H1 (cell line): ENCODE measurements at regions not wholly inside any gene's neighbourhood (a gene's known extent, or its start where the extent isn't known, plus 50 kb on each side); places are given as distances from the start of the nearest gene placed in this dataset.
A peak's percentile ranks its signal among the peaks of the same experiment; 100 is the strongest.

Source experiments
- CTCF ChIA-PET: fragments of 300-600 bp; sonication (Branson Sonifier 250); formaldehyde crosslinking; loops from one replicate; lab custom pipeline; 2021; ENCODE audit not compliant: partially characterized antibody; lab: Charles Lee
- POLR2A ChIA-PET: fragments of 300-600 bp; sonication (Branson Sonifier 250); formaldehyde crosslinking; loops from one replicate; lab custom pipeline; 2021; ENCODE audit warnings: inconsistent platforms; ENCODE audit not compliant: partially characterized antibody; lab: Charles Lee
- DNase-seq, 2 experiments: peaks; one replicate each; pipeline versions ENCODE4 v3.0.0 to v3.0.0-alpha.2; 2010 to 2022; ENCODE audit warnings: low spot score in 2 of 2, low read depth in 1 of 2, mixed read lengths in 1 of 2
- FAIRE-seq: peaks from 2 replicates; lab custom pipeline; 2011; peaks lifted over from hg19 to GRCh38; lab: Jason Lieb, UNC
- H2AFZ ChIP-seq: 2 replicates; pipeline ENCODE4 v1.8.1; 2012; ENCODE audit warnings: low read length, inconsistent platforms
- H2AK5ac ChIP-seq: 2 replicates; pipeline ENCODE4 v1.6.1; 2013; ENCODE audit warnings: low read depth, low read length
- H2BK120ac ChIP-seq: replicated peaks from 2 replicates; pipeline ENCODE3; 2013; ENCODE audit warnings: low read depth, low read length, inconsistent platforms
- H2BK12ac ChIP-seq: 2 replicates; pipeline ENCODE4 v1.6.1; 2013; ENCODE audit warnings: low read depth, low read length
- H2BK15ac ChIP-seq: 2 replicates; pipeline ENCODE4 v1.6.1; 2013; ENCODE audit warnings: low read length
- H2BK20ac ChIP-seq: 2 replicates; pipeline ENCODE4 v1.6.1; 2013; ENCODE audit warnings: low read length
- H2BK5ac ChIP-seq: 2 replicates; pipeline ENCODE4 v1.6.1; 2013; ENCODE audit warnings: low read depth, low read length
- H3K14ac ChIP-seq: 2 replicates; pipeline ENCODE4 v1.6.1; 2013; ENCODE audit warnings: inconsistent platforms; ENCODE audit not compliant: insufficient read length
- H3K18ac ChIP-seq: 2 replicates; pipeline ENCODE4 v1.6.1; 2013; ENCODE audit warnings: low read length; ENCODE audit errors: extremely low read depth
- H3K23ac ChIP-seq: 2 replicates; pipeline ENCODE4 v1.6.1; 2013; ENCODE audit warnings: inconsistent platforms; ENCODE audit not compliant: insufficient read length
- H3K23me2 ChIP-seq: 2 replicates; pipeline ENCODE4 v1.6.1; 2013; ENCODE audit warnings: low read depth, low read length
- H3K27ac ChIP-seq: 2 replicates; pipeline ENCODE4 v1.6.1; 2011; ENCODE audit warnings: low read depth, low read length, inconsistent platforms
- H3K27me3 ChIP-seq, 4 experiments: replicated peaks in 1 of 4; 1 replicate in 1 of 4; 2 replicates in 3 of 4; pipeline versions ENCODE4 v1.6.1 to v1.8.1; 2011 to 2013; ENCODE audit warnings: low read length in 3 of 4, mild to moderate bottlenecking in 3 of 4, inconsistent platforms in 2 of 4, mixed read lengths in 2 of 4, moderate library complexity in 1 of 4; ENCODE audit not compliant: control insufficient read depth in 3 of 4, insufficient read depth in 3 of 4; ENCODE audit errors: extremely low read depth in 1 of 4
- H3K36me3 ChIP-seq, 4 experiments: 2 replicates each; pipeline versions ENCODE4 v1.6.1 to v1.8.1; 2011 to 2013; ENCODE audit warnings: mild to moderate bottlenecking in 4 of 4, low read length in 3 of 4, moderate library complexity in 2 of 4, control low read depth in 1 of 4, inconsistent platforms in 1 of 4; ENCODE audit not compliant: insufficient read depth in 4 of 4, control insufficient read depth in 2 of 4
- H3K4ac ChIP-seq: replicated peaks from 2 replicates; pipeline ENCODE3; 2013; ENCODE audit warnings: low read length, low read depth, mixed read lengths, inconsistent platforms; ENCODE audit not compliant: insufficient read length
- H3K4me1 ChIP-seq, 4 experiments: replicated peaks in 1 of 4; 1 replicate in 1 of 4; 2 replicates in 3 of 4; pipeline versions ENCODE4 v1.6.1 to v1.8.1; 2011 to 2013; ENCODE audit warnings: low read length in 3 of 4, inconsistent platforms in 2 of 4, mixed read lengths in 1 of 4; ENCODE audit not compliant: insufficient read depth in 4 of 4, control insufficient read depth in 3 of 4
- H3K4me2 ChIP-seq, 2 experiments: 2 replicates each; pipeline versions ENCODE4 v1.6.1 to v1.8.1; 2011 to 2013; ENCODE audit warnings: low read depth in 2 of 2, low read length in 2 of 2, control low read depth in 1 of 2, inconsistent platforms in 1 of 2, mild to moderate bottlenecking in 1 of 2; ENCODE audit not compliant: insufficient read depth in 1 of 2
- H3K4me3 ChIP-seq, 4 experiments: fragments of 200-600, 300-600 bp in 1 of 4; sonication (generic), shearing (Covaris generic), sonication (Bioruptor Twin) in 1 of 4; 2 replicates each; pipeline versions ENCODE4 v1.5.1 to v1.8.1; 2011 to 2016; ENCODE audit warnings: low read length in 4 of 4, low read depth in 3 of 4, control low read depth in 2 of 4, inconsistent platforms in 2 of 4, mild to moderate bottlenecking in 2 of 4, mixed read lengths in 1 of 4, moderate library complexity in 1 of 4; ENCODE audit not compliant: insufficient read depth in 2 of 4; ENCODE audit errors: extremely low read depth in 1 of 4
- H3K56ac ChIP-seq: replicated peaks from 2 replicates; pipeline ENCODE3; 2013; ENCODE audit warnings: low read depth, mild to moderate bottlenecking, mixed read lengths, low read length, inconsistent platforms; ENCODE audit not compliant: insufficient read length
- H3K79me1 ChIP-seq: 2 replicates; pipeline ENCODE4 v1.6.1; 2013; ENCODE audit warnings: low read depth, low read length, control low read depth
- H3K79me2 ChIP-seq, 2 experiments: 2 replicates each; pipeline versions ENCODE4 v1.6.1 to v1.8.1; 2012 to 2013; ENCODE audit warnings: low read length in 2 of 2, mild to moderate bottlenecking in 2 of 2, inconsistent platforms in 1 of 2; ENCODE audit not compliant: insufficient read depth in 2 of 2, control insufficient read depth in 1 of 2
- H3K9ac ChIP-seq, 4 experiments: replicated peaks in 1 of 4; 1 replicate in 1 of 4; 2 replicates in 3 of 4; pipeline versions ENCODE4 v1.6.1 to v1.8.1; 2011 to 2013; ENCODE audit warnings: low read depth in 3 of 4, low read length in 3 of 4, control low read depth in 2 of 4, mild to moderate bottlenecking in 2 of 4, moderate library complexity in 2 of 4, inconsistent platforms in 1 of 4; ENCODE audit errors: extremely low read depth in 1 of 4
- H3K9me3 ChIP-seq, 2 experiments: 2 replicates each; pipeline versions ENCODE4 v1.6.1 to v1.8.1; 2012 to 2013; ENCODE audit warnings: mild to moderate bottlenecking in 2 of 2, moderate library complexity in 2 of 2, control low read depth in 1 of 2, inconsistent platforms in 1 of 2, low read depth in 1 of 2, low read length in 1 of 2, mixed read lengths in 1 of 2; ENCODE audit not compliant: insufficient read depth in 2 of 2
- H4K20me1 ChIP-seq, 2 experiments: replicated peaks in 1 of 2; 2 replicates each; pipeline versions ENCODE3 to v1.8.1; 2011 to 2013; ENCODE audit warnings: inconsistent platforms in 2 of 2, low read length in 2 of 2, mild to moderate bottlenecking in 1 of 2; ENCODE audit not compliant: insufficient read depth in 2 of 2, control insufficient read depth in 1 of 2
- H4K5ac ChIP-seq: 2 replicates; pipeline ENCODE4 v1.6.1; 2013; ENCODE audit warnings: low read length, low read depth, mixed read lengths, inconsistent platforms; ENCODE audit not compliant: insufficient read length
- H4K8ac ChIP-seq: 2 replicates; pipeline ENCODE4 v1.8.0; 2013; ENCODE audit warnings: mild to moderate bottlenecking, moderate library complexity, low read length, inconsistent platforms; ENCODE audit not compliant: insufficient read depth; ENCODE audit errors: extremely low read depth
- H4K91ac ChIP-seq: replicated peaks from 2 replicates; pipeline ENCODE3; 2013; ENCODE audit warnings: low read length, mixed read lengths, inconsistent platforms; ENCODE audit not compliant: insufficient read length
- KDM5A ChIP-seq: fragments of 200-600 bp; IDR thresholded peaks from 2 replicates; pipeline ENCODE4 v1.7.1; 2012; ENCODE audit warnings: mild to moderate bottlenecking, low read length, inconsistent platforms, mixed read lengths
- MAFK ChIP-seq: IDR thresholded peaks from 2 replicates; pipeline ENCODE4 v1.6.1; 2012; ENCODE audit warnings: low read depth, mild to moderate bottlenecking, improper control_type of control experiment, low read length
- RAD21 ChIP-seq, 2 experiments: IDR thresholded peaks in 1 of 2; conservative IDR thresholded peaks in 1 of 2; 2 replicates each; pipeline ENCODE4 v1.6.1; 2011; ENCODE audit warnings: low read depth in 2 of 2, low read length in 2 of 2, improper control_type of control experiment in 1 of 2, inconsistent platforms in 1 of 2, mild to moderate bottlenecking in 1 of 2, moderate library complexity in 1 of 2
- YY1 ChIP-seq: IDR thresholded peaks from 2 replicates; pipeline ENCODE4 v1.6.1; 2011; ENCODE audit warnings: low read depth, mild to moderate bottlenecking, low read length
- WGBS, 2 experiments: shearing (Covaris generic) in 1 of 2; methylation state at CpG; one replicate each; pipeline versions ENCODE4 v1.1.6 to v1.1.7; 2013 to 2015; ENCODE audit warnings: low lambda C conversion rate in 2 of 2, mixed read lengths in 2 of 2, inconsistent platforms in 1 of 2, low coverage in 1 of 2, missing lambda C conversion rate in 1 of 2; ENCODE audit not compliant: insufficient replicate concordance in 2 of 2, insufficient coverage in 1 of 2, insufficient read length in 1 of 2; ENCODE audit errors: extremely low coverage in 1 of 2, missing lambda C conversion rate in 1 of 2; 5-methylcytosine and 5-hydroxymethylcytosine counted together
- TF ChIP-seq, protein P1 (sequence below), 3 experiments: IDR thresholded peaks; 1 replicate in 2 of 3; 2 replicates in 1 of 3; pipeline versions ENCODE4 v1.5.1 to v1.6.1; 2011; ENCODE audit warnings: low read length in 3 of 3, mild to moderate bottlenecking in 3 of 3, inconsistent platforms in 2 of 3, low read depth in 1 of 3, moderate library complexity in 1 of 3; ENCODE audit not compliant: insufficient read depth in 1 of 3; ENCODE audit errors: control extremely low read depth in 1 of 3

DNA sequence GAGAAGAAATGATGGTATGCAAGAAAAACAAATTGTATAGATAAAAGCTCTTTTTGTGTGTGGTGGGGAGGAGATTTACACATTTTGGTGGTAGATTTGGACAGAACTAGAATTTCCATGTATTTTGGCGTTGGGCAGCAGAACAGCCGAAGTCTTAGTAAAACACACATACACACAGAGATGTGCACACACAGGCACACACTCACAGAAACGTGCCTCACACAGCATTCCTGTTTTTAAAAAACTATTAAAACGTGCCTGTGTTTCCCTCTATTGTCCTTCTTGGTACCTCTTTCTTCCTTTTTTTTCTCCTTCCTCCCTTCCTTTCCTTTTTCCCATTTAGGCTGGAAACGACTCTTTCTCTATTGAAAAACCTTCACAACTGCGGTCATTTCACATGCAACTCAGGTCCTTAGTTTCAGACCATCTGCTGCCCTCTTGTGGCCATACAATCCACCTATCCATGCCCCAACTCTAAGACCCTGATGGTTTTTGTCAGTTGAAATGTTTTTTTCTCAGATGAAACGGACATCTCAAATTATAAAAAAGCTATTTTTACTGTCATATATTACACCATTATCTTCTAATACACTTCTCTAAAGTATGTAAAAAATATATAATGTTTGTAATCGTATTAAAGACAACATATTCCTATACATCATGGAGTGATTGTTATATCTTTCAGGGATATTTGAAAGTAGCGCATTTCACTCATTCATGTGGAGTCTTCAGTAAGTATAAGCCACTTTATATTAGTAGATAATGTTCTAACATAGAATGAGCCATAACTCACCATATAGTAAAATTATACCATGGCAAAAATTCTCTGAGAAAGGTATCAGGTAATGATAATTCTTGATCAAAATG is 386.7 kb upstream of the NOVA1 start:
- H3K23me2 ChIP-seq, result no peaks in the 10 kb centered on the region
- H3K4me2 ChIP-seq, result no peak overlapping the region
- H3K9me3 ChIP-seq, result no peaks in the 10 kb centered on the region
- no peaks in the 10 kb centered on the region for H3K27me3 ChIP-seq
- no peaks in the 10 kb centered on the region; a peak in 1 of 7 replicates for H3K4me1 ChIP-seq
- no peak overlapping the region for H3K4ac ChIP-seq
- H4K5ac ChIP-seq, result no peak overlapping the region
- H4K8ac ChIP-seq, result no peak overlapping the region
- no peak overlapping the region for H2BK5ac ChIP-seq
- H2AK5ac ChIP-seq, result no peak overlapping the region
- no peak overlapping the region for H2BK20ac ChIP-seq
- WGBS, 2 experiments, result 36% methylated on average over 9 of the region's 9 CpGs; no CpG with 5 or more reads in 1 of the 2 experiments
- no peak overlapping the region for H2BK15ac ChIP-seq
- H3K18ac ChIP-seq, result no peak overlapping the region
- no peaks in the 10 kb centered on the region for H3K36me3 ChIP-seq
- FAIRE-seq (peak; percentile 92), DNase-seq (peak; percentile 23 to 64)
- H3K27ac ChIP-seq, result no peak overlapping the region
- no peaks in the 10 kb centered on the region for H4K20me1 ChIP-seq
- no peaks in the 10 kb centered on the region for H3K79me2 ChIP-seq
- H3K79me1 ChIP-seq, result no peaks in the 10 kb centered on the region
- ChIA-PET CTCF (interaction anchor here (0.5 to 1.9 kb wide), 11 partner anchors 8 to 1625 kb away, joined by 3 to 6 read pairs (median 3); no protein-coding TSS in a partner anchor), POLR2A (no interaction called here)
- TF ChIP-seq MAFK, result no peak
- TF ChIP-seq RAD21 (IDR thresholded peaks at IDR 0.05 in 1 of 2, conservative IDR thresholded peaks at IDR 0.05 in 1 of 2; ENCODE audit: low read depth in 2 of 2, low read length in 2 of 2), result peak; percentile 82 to 84
- no peak for TF ChIP-seq YY1
- TF ChIP-seq, protein P1, sequence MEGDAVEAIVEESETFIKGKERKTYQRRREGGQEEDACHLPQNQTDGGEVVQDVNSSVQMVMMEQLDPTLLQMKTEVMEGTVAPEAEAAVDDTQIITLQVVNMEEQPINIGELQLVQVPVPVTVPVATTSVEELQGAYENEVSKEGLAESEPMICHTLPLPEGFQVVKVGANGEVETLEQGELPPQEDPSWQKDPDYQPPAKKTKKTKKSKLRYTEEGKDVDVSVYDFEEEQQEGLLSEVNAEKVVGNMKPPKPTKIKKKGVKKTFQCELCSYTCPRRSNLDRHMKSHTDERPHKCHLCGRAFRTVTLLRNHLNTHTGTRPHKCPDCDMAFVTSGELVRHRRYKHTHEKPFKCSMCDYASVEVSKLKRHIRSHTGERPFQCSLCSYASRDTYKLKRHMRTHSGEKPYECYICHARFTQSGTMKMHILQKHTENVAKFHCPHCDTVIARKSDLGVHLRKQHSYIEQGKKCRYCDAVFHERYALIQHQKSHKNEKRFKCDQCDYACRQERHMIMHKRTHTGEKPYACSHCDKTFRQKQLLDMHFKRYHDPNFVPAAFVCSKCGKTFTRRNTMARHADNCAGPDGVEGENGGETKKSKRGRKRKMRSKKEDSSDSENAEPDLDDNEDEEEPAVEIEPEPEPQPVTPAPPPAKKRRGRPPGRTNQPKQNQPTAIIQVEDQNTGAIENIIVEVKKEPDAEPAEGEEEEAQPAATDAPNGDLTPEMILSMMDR (IDR thresholded peaks at IDR 0.05; ENCODE audit: control extremely low read depth in 1 of 3, insufficient read depth in 1 of 3, low read depth in 1 of 3, low read length in 3 of 3), result peak; percentile 19 to 74 (median 63)
- TF ChIP-seq KDM5A, result no peak
- no peak overlapping the region for H3K4me3 ChIP-seq
- no peak overlapping the region for H3K14ac ChIP-seq
- H2AFZ ChIP-seq, result peak overlapping the region; percentile 93
- no peak overlapping the region for H3K9ac ChIP-seq
- H4K91ac ChIP-seq, result no peak overlapping the region
- no peak overlapping the region for H2BK120ac ChIP-seq
- no peak overlapping the region for H2BK12ac ChIP-seq
- H3K23ac ChIP-seq, result no peak overlapping the region
- H3K56ac ChIP-seq, result no peak overlapping the region
